ENCODE measurements at regions not wholly inside any gene's neighbourhood (a gene's known extent, or its start where the extent isn't known, plus 50 kb on each side); places are given as distances from the start of the nearest gene placed in this dataset.

- TF ChIP-seq POLR2AphosphoS5 (IDR thresholded peaks at IDR 0.05): no peak
- TF ChIP-seq, protein P1, sequence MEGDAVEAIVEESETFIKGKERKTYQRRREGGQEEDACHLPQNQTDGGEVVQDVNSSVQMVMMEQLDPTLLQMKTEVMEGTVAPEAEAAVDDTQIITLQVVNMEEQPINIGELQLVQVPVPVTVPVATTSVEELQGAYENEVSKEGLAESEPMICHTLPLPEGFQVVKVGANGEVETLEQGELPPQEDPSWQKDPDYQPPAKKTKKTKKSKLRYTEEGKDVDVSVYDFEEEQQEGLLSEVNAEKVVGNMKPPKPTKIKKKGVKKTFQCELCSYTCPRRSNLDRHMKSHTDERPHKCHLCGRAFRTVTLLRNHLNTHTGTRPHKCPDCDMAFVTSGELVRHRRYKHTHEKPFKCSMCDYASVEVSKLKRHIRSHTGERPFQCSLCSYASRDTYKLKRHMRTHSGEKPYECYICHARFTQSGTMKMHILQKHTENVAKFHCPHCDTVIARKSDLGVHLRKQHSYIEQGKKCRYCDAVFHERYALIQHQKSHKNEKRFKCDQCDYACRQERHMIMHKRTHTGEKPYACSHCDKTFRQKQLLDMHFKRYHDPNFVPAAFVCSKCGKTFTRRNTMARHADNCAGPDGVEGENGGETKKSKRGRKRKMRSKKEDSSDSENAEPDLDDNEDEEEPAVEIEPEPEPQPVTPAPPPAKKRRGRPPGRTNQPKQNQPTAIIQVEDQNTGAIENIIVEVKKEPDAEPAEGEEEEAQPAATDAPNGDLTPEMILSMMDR (IDR thresholded peaks at IDR 0.05): no peak
- TF ChIP-seq EP300 (IDR thresholded peaks at IDR 0.05; ENCODE audit: low read depth): no peak
- TF ChIP-seq POLR2A (IDR thresholded peaks at IDR 0.05): no peak
- DNase-seq: no peak
- H3K27ac ChIP-seq: no peak overlapping the region
- WGBS, 2 donors (ENCODE audit: low coverage in 1 of 2): 17 to 29% methylated on average over 1 of the region's 1 CpG
- H3K27me3 ChIP-seq: no peaks in the 10 kb centered on the region
- H3K4me1 ChIP-seq: no peaks in the 10 kb centered on the region
- no peaks in the 10 kb centered on the region for H3K36me3 ChIP-seq
- H3K4me3 ChIP-seq: no peak overlapping the region
- in situ Hi-C loops (cut with MboI; ENCODE audit: low pct_ligation_motif_present in 1 of 4, low pct_unique_long_range_greater_than_20kb in 1 of 4, low sequenced_read_pairs in 3 of 4): no loop called here
- no peaks in the 10 kb centered on the region for H3K9me3 ChIP-seq
- intact Hi-C loops (cut with DNase I; ENCODE audit: low total_unique reads): no loop called here
Measured at GRCh38 chr7:23981314-23981713, 271.3 kb downstream of the STK31 start.

GRCh38 chr7:23981758-23982157, 271.7 kb downstream of the STK31 start:
- intact Hi-C loops (cut with DNase I; ENCODE audit: low total_unique reads): no loop called here
- Histone ChIP-seq H3K9me3 (no peaks in the 10 kb centered on the region), H3K27me3 (no peaks in the 10 kb centered on the region), H3K27ac (no peak overlapping the region), H3K4me3 (no peak overlapping the region), H3K36me3 (no peaks in the 10 kb centered on the region), H3K4me1 (no peaks in the 10 kb centered on the region)
- DNase-seq: no peak
- 65 to 67% methylated on average over 2 to 3 of the region's 3 CpGs for WGBS, 2 donors (ENCODE audit: low coverage in 1 of 2)
- in situ Hi-C loops (cut with MboI; ENCODE audit: low pct_ligation_motif_present in 1 of 4, low pct_unique_long_range_greater_than_20kb in 1 of 4, low sequenced_read_pairs in 3 of 4): no loop called here
- TF ChIP-seq, protein P1 (IDR thresholded peaks at IDR 0.05): no peak

DNA sequence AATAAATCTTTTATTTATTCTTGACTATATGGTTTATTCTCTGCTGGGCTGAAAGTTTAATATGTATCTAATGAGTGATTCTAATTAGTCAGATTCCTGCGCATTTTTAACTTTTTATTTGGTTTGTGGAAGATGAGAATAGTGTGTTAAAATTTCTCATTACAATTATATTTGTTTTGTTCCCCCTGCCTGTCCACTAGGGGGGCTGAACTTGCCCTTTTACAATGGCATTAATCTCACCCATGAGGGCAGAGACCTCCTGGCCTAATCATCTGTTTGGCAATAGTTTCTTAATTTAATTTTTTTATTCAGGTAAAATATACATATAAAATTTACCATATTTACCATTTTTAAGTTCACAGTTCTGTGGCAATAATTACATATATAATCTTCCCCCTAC, 278.5 kb upstream of the NPY start:
- Histone ChIP-seq H3K36me3 (no peaks in the 10 kb centered on the region), H3K4me1 (no peaks in the 10 kb centered on the region), H3K27me3 (no peaks in the 10 kb centered on the region), H3K9me3 (no peaks in the 10 kb centered on the region), H3K27ac (no peak overlapping the region), H3K4me3 (no peak overlapping the region)
- DNase-seq: no peak
- in situ Hi-C loops (cut with MboI; ENCODE audit: low pct_ligation_motif_present in 1 of 4, low pct_unique_long_range_greater_than_20kb in 1 of 4, low sequenced_read_pairs in 3 of 4): no loop called here
- TF ChIP-seq POLR2A (IDR thresholded peaks at IDR 0.05) (no peak), POLR2AphosphoS5 (IDR thresholded peaks at IDR 0.05) (no peak), EP300 (IDR thresholded peaks at IDR 0.05; ENCODE audit: low read depth) (no peak)
- TF ChIP-seq, protein P1 (IDR thresholded peaks at IDR 0.05): no peak
- 36 to 100% methylated on average over 1 of the region's 1 CpG for WGBS, 2 donors (ENCODE audit: low coverage in 1 of 2)
- intact Hi-C loops (cut with DNase I; ENCODE audit: low total_unique reads): no loop called here

DNA sequence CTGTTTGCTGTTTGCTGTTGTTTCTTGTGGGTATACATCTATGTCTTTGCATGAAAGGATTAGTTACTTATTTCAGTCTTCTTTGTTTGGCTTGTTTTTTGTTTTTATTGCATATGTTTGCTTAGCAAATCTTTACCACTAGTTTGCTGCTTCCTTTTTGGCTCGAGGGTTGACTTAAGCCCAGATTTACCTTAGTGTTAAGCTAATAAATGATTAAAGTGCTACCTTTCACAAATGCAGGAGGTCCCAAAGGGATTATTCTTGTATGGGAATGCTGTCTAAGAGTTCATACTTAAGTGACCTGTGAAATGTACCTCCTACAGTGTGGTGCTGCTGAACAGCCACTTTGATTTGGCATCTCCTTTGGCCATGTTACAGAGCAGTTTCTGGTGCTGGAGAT, 273.5 kb upstream of the NPY start:
- H3K27ac ChIP-seq: no peak overlapping the region
- H3K4me3 ChIP-seq: no peak overlapping the region
- in situ Hi-C loops (cut with MboI; ENCODE audit: low pct_ligation_motif_present in 1 of 4, low pct_unique_long_range_greater_than_20kb in 1 of 4, low sequenced_read_pairs in 3 of 4): no loop called here

More for the DNA sequence above, 273.5 kb upstream of the NPY start:
- Histone ChIP-seq H3K9me3 (no peaks in the 10 kb centered on the region), H3K36me3 (no peaks in the 10 kb centered on the region), H3K27me3 (no peaks in the 10 kb centered on the region), H3K4me1 (no peaks in the 10 kb centered on the region)
- no peak for DNase-seq
- 40 to 42% methylated on average over 1 of the region's 1 CpG for whole genome bisulfite sequencing, 2 donors (ENCODE audit: low coverage in 1 of 2)
- no peak for TF ChIP-seq EP300 (IDR thresholded peaks at IDR 0.05; ENCODE audit: low read depth)
- no peak for TF ChIP-seq POLR2AphosphoS5 (IDR thresholded peaks at IDR 0.05)
- no peak for TF ChIP-seq POLR2A (IDR thresholded peaks at IDR 0.05)
- TF ChIP-seq, protein P1 (IDR thresholded peaks at IDR 0.05): no peak
- intact Hi-C loops (cut with DNase I; ENCODE audit: low total_unique reads): no loop called here

Measured in transverse colon (tissue), 4 donors.